GM12878 (cell line): ENCODE measurements at regions not wholly inside any gene's neighbourhood (a gene's known extent, or its start where the extent isn't known, plus 50 kb on each side); places are given as distances from the start of the nearest gene placed in this dataset.

Source experiments
- ATAC-seq: fragments of 200-7000 bp; cut with Tn5 transposase; 3 replicates; pipeline ENCODE4 v1.9.1; 2020; ENCODE audit warnings: mild to moderate bottlenecking, moderate library complexity
- BruUV-seq: library from RNA; stranded (reverse); fragments of 400-500 nt; replicated peaks from 2 replicates; lab custom pipeline; 2021; lab: Mats Ljungman, UMichigan
- CTCF ChIA-PET: fragments of 300-600 bp; sonication (Branson Sonifier 250); formaldehyde crosslinking; extraction: SDS; loops from one replicate; lab custom pipeline; 2021; ENCODE audit warnings: inconsistent platforms; lab: Yijun Ruan, JAX
- POLR2A ChIA-PET: fragments of 350-600 bp; formaldehyde crosslinking; extraction: SDS; loops from one replicate; lab custom pipeline; 2021; ENCODE audit warnings: inconsistent platforms; lab: Charles Lee
- RAD21 ChIA-PET: fragments of 300-600 bp; sonication (Branson Sonifier 250); formaldehyde crosslinking; loops from one replicate; lab custom pipeline; 2023; ENCODE audit warnings: antibody characterized with exemption; ENCODE audit not compliant: unreplicated experiment; lab: Charles Lee
- SMC1A ChIA-PET: fragments of 300-600 bp; sonication (Branson Sonifier 250); formaldehyde crosslinking; loops from one replicate; lab custom pipeline; 2023; ENCODE audit not compliant: unreplicated experiment, uncharacterized antibody; lab: Charles Lee
- DNase-seq: peaks from one replicate; pipeline ENCODE4 v3.0.0-alpha.2; 2011; ENCODE audit warnings: low read depth, low spot score
- FAIRE-seq: peaks from 3 replicates; lab custom pipeline; 2011; peaks lifted over from hg19 to GRCh38; lab: Jason Lieb, UNC
- H2AFZ ChIP-seq: 2 replicates; pipeline ENCODE4 v1.6.0; 2011; ENCODE audit warnings: low read depth, low read length, control low read depth; ENCODE audit not compliant: control insufficient read depth
- H3K27ac ChIP-seq: 2 replicates; pipeline ENCODE4 v1.5.1; 2011; ENCODE audit warnings: control low read depth; ENCODE audit not compliant: control insufficient read depth, insufficient read depth
- H3K27me3 ChIP-seq, 2 experiments: replicated peaks in 1 of 2; 2 replicates each; pipeline versions ENCODE4 v1.6.0 to v1.6.1; 2011; ENCODE audit warnings: low read length in 1 of 2; ENCODE audit not compliant: control insufficient read depth in 2 of 2, insufficient read depth in 2 of 2
- H3K36me3 ChIP-seq, 2 experiments: 2 replicates each; pipeline ENCODE4 v1.5.1; 2011; ENCODE audit warnings: low read length in 1 of 2; ENCODE audit not compliant: control insufficient read depth in 2 of 2, insufficient read depth in 2 of 2
- H3K4me1 ChIP-seq: 2 replicates; pipeline ENCODE4 v1.6.1; 2011; ENCODE audit warnings: mild to moderate bottlenecking, low read length, moderate library complexity, mixed read lengths; ENCODE audit not compliant: control insufficient read depth, insufficient read depth
- H3K4me2 ChIP-seq: 2 replicates; pipeline ENCODE4 v1.6.0; 2011; ENCODE audit warnings: control low read depth; ENCODE audit not compliant: control insufficient read depth, insufficient read depth
- H3K4me3 ChIP-seq: fragments of 200-600 bp; sonication (generic); 2 replicates; pipeline ENCODE4 v1.5.1; 2016
- H3K79me2 ChIP-seq: 2 replicates; pipeline ENCODE4 v1.6.0; 2011; ENCODE audit warnings: low read length; ENCODE audit not compliant: control insufficient read depth, insufficient read depth
- H3K9ac ChIP-seq: 2 replicates; pipeline ENCODE4 v1.8.0; 2011; ENCODE audit warnings: low read length, control low read depth, mixed read lengths; ENCODE audit not compliant: control insufficient read depth, insufficient read depth
- H3K9me3 ChIP-seq: replicated peaks from 3 replicates; pipeline ENCODE4 v1.5.1; 2011; ENCODE audit warnings: mild to moderate bottlenecking, low read length; ENCODE audit not compliant: control insufficient read depth, insufficient read depth
- H4K20me1 ChIP-seq: 2 replicates; pipeline ENCODE4 v1.6.0; 2011; ENCODE audit not compliant: control insufficient read depth, insufficient read depth
- BACH1 ChIP-seq: fragments of 450-650 bp; IDR thresholded peaks from 2 replicates; pipeline ENCODE4 v1.6.1; 2017; ENCODE audit warnings: mild to moderate bottlenecking, borderline replicate concordance
- CHD2 ChIP-seq: IDR thresholded peaks from 2 replicates; pipeline ENCODE4 v1.6.1; 2011; ENCODE audit warnings: low read depth, low read length, improper control_type of control experiment, borderline replicate concordance
- FOXM1 ChIP-seq: IDR thresholded peaks from 2 replicates; pipeline ENCODE4 v1.6.1; 2012; ENCODE audit warnings: low read depth, mild to moderate bottlenecking, inconsistent platforms, low read length, moderate library complexity
- MEF2B ChIP-seq: fragments of 450-650 bp; IDR thresholded peaks from 2 replicates; pipeline ENCODE4 v1.6.1; 2018; ENCODE audit warnings: mild to moderate bottlenecking, moderate library complexity; ENCODE audit not compliant: partially characterized antibody, poor library complexity, severe bottlenecking
- NR2C2 ChIP-seq: IDR thresholded peaks from 2 replicates; pipeline ENCODE4 v1.6.1; 2011; ENCODE audit warnings: borderline replicate concordance, low read depth; ENCODE audit not compliant: control insufficient read depth, insufficient read length
- POU2F2 ChIP-seq: IDR thresholded peaks from 3 replicates; pipeline ENCODE4 v1.6.1; 2011; ENCODE audit warnings: low read depth, mild to moderate bottlenecking, low read length, borderline replicate concordance
- SP1 ChIP-seq: IDR thresholded peaks from one replicate; pipeline ENCODE4 v1.6.1; 2011; ENCODE audit warnings: low read depth, low read length
- SREBF2 ChIP-seq: IDR thresholded peaks from 2 replicates; pipeline ENCODE4 v1.6.1; 2012; ENCODE audit warnings: mild to moderate bottlenecking, low read length
- TARDBP ChIP-seq: IDR thresholded peaks from 2 replicates; pipeline ENCODE4 v1.6.1; 2016; ENCODE audit warnings: borderline replicate concordance
- YBX1 ChIP-seq: fragments of 450-650 bp; IDR thresholded peaks from 2 replicates; pipeline ENCODE4 v1.6.1; 2016; ENCODE audit warnings: antibody characterized with exemption
- ZNF384 ChIP-seq: IDR thresholded peaks from 2 replicates; pipeline ENCODE4 v1.6.1; 2012; ENCODE audit warnings: low read depth, mild to moderate bottlenecking, low read length, improper control_type of control experiment, borderline replicate concordance
- WGBS: methylation state at CpG from one replicate; pipeline ENCODE4 v1.1.6; 2016; ENCODE audit warnings: low lambda C conversion rate; ENCODE audit not compliant: insufficient replicate concordance, insufficient coverage; ENCODE audit errors: missing lambda C conversion rate; 5-methylcytosine and 5-hydroxymethylcytosine counted together
- in situ Hi-C: fragments of 300-500 bp; cut with MboI; formaldehyde crosslinking; loops from 9 replicates; pipeline ENCODE4 v1.14.3; 2018; ENCODE audit warnings: mixed read lengths
- intact Hi-C: fragments of 100-400 bp; cut with micrococcal nuclease; formaldehyde crosslinking; loops from one replicate; pipeline ENCODE4 v1.14.2; 2022; ENCODE audit not compliant: unreplicated experiment
- TF ChIP-seq, protein P1 (sequence below): IDR thresholded peaks from 2 replicates; pipeline ENCODE4 v1.6.1; 2011; ENCODE audit warnings: low read depth, low read length, improper control_type of control experiment, borderline replicate concordance
- TF ChIP-seq, protein P2 (sequence below): fragments of 450-650 bp; formaldehyde crosslinking; IDR thresholded peaks from 2 replicates; pipeline ENCODE4 v1.4.0; 2022; ENCODE audit warnings: mild to moderate bottlenecking, moderate library complexity
- TF ChIP-seq, protein P3 (sequence below): IDR thresholded peaks from 2 replicates; pipeline ENCODE4 v1.6.1; 2011; ENCODE audit warnings: borderline replicate concordance, low read depth, mild to moderate bottlenecking, moderate library complexity, low read length; ENCODE audit not compliant: insufficient read depth, poor library complexity, severe bottlenecking
- TF ChIP-seq, protein P4 (sequence below): IDR thresholded peaks from 2 replicates; pipeline ENCODE4 v1.6.1; 2012; ENCODE audit warnings: low read depth, low read length, improper control_type of control experiment

DNA sequence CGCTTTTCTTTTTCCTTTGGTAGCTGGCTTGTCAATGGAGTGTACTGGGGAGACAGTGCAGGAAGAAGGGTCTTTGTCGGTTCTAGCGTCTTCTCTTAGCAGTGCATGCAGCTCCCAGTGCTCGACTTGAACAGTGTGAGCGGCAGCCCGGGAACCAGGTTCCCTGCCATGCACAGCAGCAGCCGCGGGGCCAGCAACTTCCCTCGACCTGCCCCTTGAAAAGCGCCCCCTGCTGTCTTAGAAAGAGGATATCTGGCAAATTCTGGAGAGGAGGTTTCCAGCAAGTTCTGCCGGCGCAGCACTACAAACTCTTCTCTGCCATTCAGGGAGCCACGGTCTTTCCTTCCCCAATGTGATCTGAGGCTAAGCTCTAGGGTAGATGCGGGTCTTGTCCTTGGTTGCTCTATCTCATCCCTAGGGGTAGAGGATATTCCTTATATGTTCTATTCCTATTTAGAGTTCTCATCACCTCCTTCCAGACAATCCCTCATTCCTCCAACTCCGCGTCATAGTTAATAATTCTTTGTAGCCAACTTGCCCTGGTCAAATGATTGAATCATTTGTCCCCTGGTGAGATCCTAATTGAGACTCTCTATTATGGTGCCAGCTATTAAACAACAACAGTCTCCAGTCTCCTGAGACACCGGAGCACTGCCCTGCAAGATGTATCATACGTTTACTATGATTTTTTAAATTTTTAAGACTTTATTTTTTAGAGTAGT lies 451.3 kb downstream of the PMP22 start:
- H3K36me3 ChIP-seq, result no peaks in the 10 kb centered on the region
- no peak overlapping the region for H3K4me3 ChIP-seq
- intact Hi-C loops (no loop called here), in situ Hi-C loops (no loop called here)
- RAD21 ChIA-PET, result no interaction called here
- no peak overlapping the region for H3K9ac ChIP-seq
- BruUV-seq, result no TSS peak
- H4K20me1 ChIP-seq, result no peaks in the 10 kb centered on the region
- POLR2A ChIA-PET, result no interaction called here
- no peak overlapping the region for H3K27ac ChIP-seq
- DNase-seq (no peak), ATAC-seq (no peak), FAIRE-seq (no peak)
- H3K27me3 ChIP-seq, result no peaks in the 10 kb centered on the region
- 15% methylated on average over 18 of the region's 18 CpGs for WGBS
- SMC1A ChIA-PET, result no interaction called here
- no peak overlapping the region for H3K4me2 ChIP-seq
- H3K9me3 ChIP-seq, result no peaks in the 10 kb centered on the region
- H3K79me2 ChIP-seq, result no peaks in the 10 kb centered on the region
- H2AFZ ChIP-seq, result no peak overlapping the region
- H3K4me1 ChIP-seq, result no peaks in the 10 kb centered on the region
- CTCF ChIA-PET, result no interaction called here
- TF ChIP-seq BACH1, result no peak
- TF ChIP-seq CHD2, result no peak
- TF ChIP-seq YBX1, result no peak
- no peak for TF ChIP-seq FOXM1
- TF ChIP-seq, protein P1, sequence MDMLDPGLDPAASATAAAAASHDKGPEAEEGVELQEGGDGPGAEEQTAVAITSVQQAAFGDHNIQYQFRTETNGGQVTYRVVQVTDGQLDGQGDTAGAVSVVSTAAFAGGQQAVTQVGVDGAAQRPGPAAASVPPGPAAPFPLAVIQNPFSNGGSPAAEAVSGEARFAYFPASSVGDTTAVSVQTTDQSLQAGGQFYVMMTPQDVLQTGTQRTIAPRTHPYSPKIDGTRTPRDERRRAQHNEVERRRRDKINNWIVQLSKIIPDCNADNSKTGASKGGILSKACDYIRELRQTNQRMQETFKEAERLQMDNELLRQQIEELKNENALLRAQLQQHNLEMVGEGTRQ, result no peak
- no peak for TF ChIP-seq MEF2B
- no peak for TF ChIP-seq POU2F2
- no peak for TF ChIP-seq NR2C2
- TF ChIP-seq, protein P2, sequence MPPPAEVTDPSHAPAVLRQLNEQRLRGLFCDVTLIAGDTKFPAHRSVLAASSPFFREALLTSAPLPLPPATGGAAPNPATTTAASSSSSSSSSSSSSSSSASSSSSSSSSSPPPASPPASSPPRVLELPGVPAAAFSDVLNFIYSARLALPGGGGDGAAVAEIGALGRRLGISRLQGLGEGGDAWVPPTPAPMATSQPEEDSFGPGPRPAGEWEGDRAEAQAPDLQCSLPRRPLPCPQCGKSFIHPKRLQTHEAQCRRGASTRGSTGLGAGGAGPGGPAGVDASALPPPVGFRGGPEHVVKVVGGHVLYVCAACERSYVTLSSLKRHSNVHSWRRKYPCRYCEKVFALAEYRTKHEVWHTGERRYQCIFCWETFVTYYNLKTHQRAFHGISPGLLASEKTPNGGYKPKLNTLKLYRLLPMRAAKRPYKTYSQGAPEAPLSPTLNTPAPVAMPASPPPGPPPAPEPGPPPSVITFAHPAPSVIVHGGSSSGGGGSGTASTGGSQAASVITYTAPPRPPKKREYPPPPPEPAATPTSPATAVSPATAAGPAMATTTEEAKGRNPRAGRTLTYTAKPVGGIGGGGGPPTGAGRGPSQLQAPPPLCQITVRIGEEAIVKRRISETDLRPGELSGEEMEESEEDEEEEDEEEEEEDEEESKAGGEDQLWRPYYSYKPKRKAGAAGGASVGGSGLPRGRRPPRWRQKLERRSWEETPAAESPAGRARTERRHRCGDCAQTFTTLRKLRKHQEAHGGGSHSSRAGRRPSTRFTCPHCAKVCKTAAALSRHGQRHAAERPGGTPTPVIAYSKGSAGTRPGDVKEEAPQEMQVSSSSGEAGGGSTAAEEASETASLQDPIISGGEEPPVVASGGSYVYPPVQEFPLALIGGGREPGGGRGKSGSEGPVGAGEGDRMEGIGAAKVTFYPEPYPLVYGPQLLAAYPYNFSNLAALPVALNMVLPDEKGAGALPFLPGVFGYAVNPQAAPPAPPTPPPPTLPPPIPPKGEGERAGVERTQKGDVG (CRISPR knock-in tag), result no peak
- TF ChIP-seq SREBF2, result no peak
- TF ChIP-seq, protein P3, sequence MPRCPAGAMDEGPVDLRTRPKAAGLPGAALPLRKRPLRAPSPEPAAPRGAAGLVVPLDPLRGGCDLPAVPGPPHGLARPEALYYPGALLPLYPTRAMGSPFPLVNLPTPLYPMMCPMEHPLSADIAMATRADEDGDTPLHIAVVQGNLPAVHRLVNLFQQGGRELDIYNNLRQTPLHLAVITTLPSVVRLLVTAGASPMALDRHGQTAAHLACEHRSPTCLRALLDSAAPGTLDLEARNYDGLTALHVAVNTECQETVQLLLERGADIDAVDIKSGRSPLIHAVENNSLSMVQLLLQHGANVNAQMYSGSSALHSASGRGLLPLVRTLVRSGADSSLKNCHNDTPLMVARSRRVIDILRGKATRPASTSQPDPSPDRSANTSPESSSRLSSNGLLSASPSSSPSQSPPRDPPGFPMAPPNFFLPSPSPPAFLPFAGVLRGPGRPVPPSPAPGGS, result no peak
- TF ChIP-seq, protein P4, sequence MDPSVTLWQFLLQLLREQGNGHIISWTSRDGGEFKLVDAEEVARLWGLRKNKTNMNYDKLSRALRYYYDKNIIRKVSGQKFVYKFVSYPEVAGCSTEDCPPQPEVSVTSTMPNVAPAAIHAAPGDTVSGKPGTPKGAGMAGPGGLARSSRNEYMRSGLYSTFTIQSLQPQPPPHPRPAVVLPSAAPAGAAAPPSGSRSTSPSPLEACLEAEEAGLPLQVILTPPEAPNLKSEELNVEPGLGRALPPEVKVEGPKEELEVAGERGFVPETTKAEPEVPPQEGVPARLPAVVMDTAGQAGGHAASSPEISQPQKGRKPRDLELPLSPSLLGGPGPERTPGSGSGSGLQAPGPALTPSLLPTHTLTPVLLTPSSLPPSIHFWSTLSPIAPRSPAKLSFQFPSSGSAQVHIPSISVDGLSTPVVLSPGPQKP, result no peak
- TF ChIP-seq SP1, result no peak
- no peak for TF ChIP-seq ZNF384
- TF ChIP-seq TARDBP, result no peak
